ENCODE measurements at regions not wholly inside any gene's neighbourhood (a gene's known extent, or its start where the extent isn't known, plus 50 kb on each side); places are given as distances from the start of the nearest gene placed in this dataset.

GRCh38 chr6:14436592-14437132 lies 319.1 kb downstream of the CD83 start:
- DNase-seq (ENCODE audit: low read depth): no peak

- no peak for DNase-seq (ENCODE audit: low read depth)
Measured at GRCh38 chr6:14439419-14439818, 321.8 kb downstream of the CD83 start.

GRCh38 chr6:14440215-14440910 lies 322.8 kb downstream of the CD83 start:
- DNase-seq (ENCODE audit: low read depth): no peak

- no peak for DNase-seq (ENCODE audit: low read depth)
Measured at GRCh38 chr6:14440940-14441781, 323.6 kb downstream of the CD83 start.

- no peak for DNase-seq (ENCODE audit: low read depth)
Measured at GRCh38 chr6:14442242-14442641, 324.7 kb downstream of the CD83 start.

- DNase-seq (ENCODE audit: low read depth): no peak
Measured at GRCh38 chr6:14443629-14444268, 326.2 kb downstream of the CD83 start.

- no peak for DNase-seq (ENCODE audit: low read depth)
Measured at GRCh38 chr6:14444295-14444972, 326.9 kb downstream of the CD83 start.

- DNase-seq (ENCODE audit: low read depth): no peak
Measured at GRCh38 chr6:14447240-14447639, 329.7 kb downstream of the CD83 start.

- DNase-seq (ENCODE audit: low read depth): no peak
Measured at GRCh38 chr6:14448246-14448645, 330.7 kb downstream of the CD83 start.

GRCh38 chr6:14450133-14450504 lies 332.5 kb downstream of the CD83 start:
- DNase-seq (ENCODE audit: low read depth): no peak

GRCh38 chr6:14450578-14450977 lies 333.0 kb downstream of the CD83 start:
- DNase-seq (ENCODE audit: low read depth): no peak

GRCh38 chr6:14451594-14452374 lies 334.2 kb downstream of the CD83 start:
- no peak for DNase-seq (ENCODE audit: low read depth)

GRCh38 chr6:14452567-14453527 lies 335.3 kb downstream of the CD83 start:
- peak; percentile 26 for DNase-seq (ENCODE audit: low read depth)

- no peak for DNase-seq (ENCODE audit: low read depth)
Measured at GRCh38 chr6:14453712-14454472, 336.3 kb downstream of the CD83 start.

GRCh38 chr6:14454473-14454775 lies 336.9 kb downstream of the CD83 start:
- DNase-seq (ENCODE audit: low read depth): no peak

- no peak for DNase-seq (ENCODE audit: low read depth)
Measured at GRCh38 chr6:14455427-14455826, 337.9 kb downstream of the CD83 start.

- no peak for DNase-seq (ENCODE audit: low read depth)
Measured at GRCh38 chr6:14455876-14456648, 338.5 kb downstream of the CD83 start.

- no peak for DNase-seq (ENCODE audit: low read depth)
Measured at GRCh38 chr6:14456941-14457340, 339.4 kb downstream of the CD83 start.

Measured in stimulated activated CD8-positive, alpha-beta memory T cell treated with anti-CD3 and anti-CD28 coated beads, Interleukin-7, amount 100 ng/mL, for 24 hours (primary cell).